Breast epithelium (tissue), 4 donors: ENCODE measurements at regions not wholly inside any gene's neighbourhood (a gene's known extent, or its start where the extent isn't known, plus 50 kb on each side); places are given as distances from the start of the nearest gene placed in this dataset.

Source experiments
- DNase-seq, 2 donors: peaks; one replicate each; pipeline ENCODE4 v3.0.0-alpha.2; 2019; ENCODE audit warnings: low spot score in 2 of 2
- H3K27ac ChIP-seq, 2 donors: fragments of 200-600 bp; sonication (generic) in 1 of 2; one replicate each; pipeline ENCODE4 v1.5.1; 2016 to 2019; ENCODE audit warnings: mild to moderate bottlenecking in 1 of 2
- H3K27me3 ChIP-seq, 2 donors: fragments of 200-600 bp; sonication (generic) in 1 of 2; one replicate each; pipeline versions ENCODE4 v1.5.1 to v1.6.0; 2017 to 2019; ENCODE audit warnings: control low read depth in 1 of 2, mild to moderate bottlenecking in 1 of 2
- H3K36me3 ChIP-seq: fragments of 200-600 bp; one replicate; pipeline ENCODE4 v1.5.1; 2019
- H3K4me1 ChIP-seq, 2 donors: fragments of 200-600 bp; sonication (generic); one replicate each; pipeline ENCODE4 v1.5.1; 2016 to 2019; ENCODE audit warnings: control low read depth in 1 of 2
- H3K4me3 ChIP-seq, 3 donors: fragments of 200-600 bp; sonication (generic); 1 replicate in 2 of 3; 2 replicates in 1 of 3; pipeline ENCODE4 v1.5.1; 2016 to 2019; ENCODE audit warnings: mild to moderate bottlenecking in 3 of 3, moderate library complexity in 2 of 3
- H3K9me3 ChIP-seq, 2 donors: fragments of 200-600 bp; sonication (generic) in 1 of 2; one replicate each; pipeline ENCODE4 v1.5.1; 2016 to 2019; ENCODE audit warnings: control low read depth in 1 of 2
- POLR2A ChIP-seq: fragments of 450-650 bp; IDR thresholded peaks from one replicate; pipeline ENCODE4 v1.6.1; 2016; ENCODE audit warnings: antibody characterized with exemption, mild to moderate bottlenecking, moderate library complexity
- POLR2AphosphoS5 ChIP-seq, 3 donors: sonication (generic); formaldehyde crosslinking; IDR thresholded peaks; one replicate each; pipeline ENCODE4 v1.6.1; 2017; ENCODE audit warnings: antibody characterized with exemption in 3 of 3
- intact Hi-C: fragments of 100-400 bp; cut with DNase I; formaldehyde crosslinking; loops from one replicate; pipeline ENCODE4 v1.15.1; 2023; ENCODE audit warnings: low total_unique reads
- TF ChIP-seq, protein P1 (sequence below), 3 donors: fragments of 450-650 bp; IDR thresholded peaks; one replicate each; pipeline ENCODE4 v1.5.1; 2016 to 2017; ENCODE audit warnings: antibody characterized with exemption in 3 of 3, mild to moderate bottlenecking in 3 of 3, moderate library complexity in 3 of 3

DNA sequence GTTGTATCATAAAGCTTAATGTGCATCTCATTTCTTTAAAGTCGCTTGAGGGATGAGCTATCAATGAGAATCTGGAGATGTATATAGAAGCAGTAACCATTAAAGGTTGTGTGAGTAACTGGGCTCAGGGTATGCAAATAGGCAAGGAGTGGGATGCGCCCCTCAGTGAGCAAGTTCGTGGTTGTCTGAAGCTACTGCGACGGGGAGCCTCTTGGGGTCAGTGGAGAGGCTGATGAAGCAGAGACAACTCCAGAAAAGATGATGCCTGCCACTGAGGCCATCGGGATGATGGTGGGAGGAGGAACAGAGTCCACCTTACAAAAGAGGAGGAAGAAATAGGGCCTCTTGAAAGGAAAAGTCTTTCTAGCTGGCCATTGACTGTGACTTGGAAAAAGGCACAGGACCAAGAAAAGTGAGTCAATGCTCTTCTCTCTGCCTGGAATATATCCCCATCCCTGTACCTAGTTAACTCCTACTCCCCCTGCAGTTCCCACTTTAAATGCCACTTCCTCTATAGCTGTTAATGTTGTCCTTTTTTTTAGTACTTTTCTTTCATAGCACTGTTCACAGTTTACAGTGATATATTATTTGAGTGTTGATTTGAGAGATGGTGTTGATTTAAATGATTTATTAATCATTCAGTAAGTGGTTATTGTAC is 51.4 kb upstream of the LSM6 start:
- Histone ChIP-seq H3K27ac (no peak overlapping the region), H3K36me3 (no peaks in the 10 kb centered on the region), H3K4me3 (no peak overlapping the region), H3K4me1 (no peaks in the 10 kb centered on the region), H3K9me3 (peaks cover 0 to 9% of the 10 kb centered on the region in 2 donors), H3K27me3 (no peaks in the 10 kb centered on the region)
- TF ChIP-seq POLR2AphosphoS5 (IDR thresholded peaks at IDR 0.05) (no peak), POLR2A (no peak)
- TF ChIP-seq, protein P1, sequence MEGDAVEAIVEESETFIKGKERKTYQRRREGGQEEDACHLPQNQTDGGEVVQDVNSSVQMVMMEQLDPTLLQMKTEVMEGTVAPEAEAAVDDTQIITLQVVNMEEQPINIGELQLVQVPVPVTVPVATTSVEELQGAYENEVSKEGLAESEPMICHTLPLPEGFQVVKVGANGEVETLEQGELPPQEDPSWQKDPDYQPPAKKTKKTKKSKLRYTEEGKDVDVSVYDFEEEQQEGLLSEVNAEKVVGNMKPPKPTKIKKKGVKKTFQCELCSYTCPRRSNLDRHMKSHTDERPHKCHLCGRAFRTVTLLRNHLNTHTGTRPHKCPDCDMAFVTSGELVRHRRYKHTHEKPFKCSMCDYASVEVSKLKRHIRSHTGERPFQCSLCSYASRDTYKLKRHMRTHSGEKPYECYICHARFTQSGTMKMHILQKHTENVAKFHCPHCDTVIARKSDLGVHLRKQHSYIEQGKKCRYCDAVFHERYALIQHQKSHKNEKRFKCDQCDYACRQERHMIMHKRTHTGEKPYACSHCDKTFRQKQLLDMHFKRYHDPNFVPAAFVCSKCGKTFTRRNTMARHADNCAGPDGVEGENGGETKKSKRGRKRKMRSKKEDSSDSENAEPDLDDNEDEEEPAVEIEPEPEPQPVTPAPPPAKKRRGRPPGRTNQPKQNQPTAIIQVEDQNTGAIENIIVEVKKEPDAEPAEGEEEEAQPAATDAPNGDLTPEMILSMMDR (IDR thresholded peaks at IDR 0.05), result no peak
- intact Hi-C loops, result no loop called here
- no peak for DNase-seq

DNA sequence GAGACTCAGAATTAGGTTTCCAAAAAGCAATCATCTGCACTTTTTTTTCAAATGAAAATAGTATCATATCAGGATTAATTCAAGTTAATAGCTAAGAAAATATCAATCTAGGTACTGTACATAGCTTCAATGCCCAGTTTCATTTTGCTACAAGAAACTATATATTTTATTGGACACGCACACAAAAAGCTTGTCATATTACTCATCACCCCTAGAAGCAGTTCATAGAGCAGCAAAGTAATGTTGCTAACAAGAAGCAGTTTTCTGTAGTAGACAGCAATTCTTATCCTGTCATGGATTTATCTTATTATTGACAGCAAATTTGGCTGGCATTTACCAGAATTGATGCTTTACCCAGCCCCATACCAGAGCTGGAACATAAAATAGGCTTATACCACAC is 52.3 kb upstream of the LSM6 start:
- H3K4me1 ChIP-seq, result no peaks in the 10 kb centered on the region
- H3K27ac ChIP-seq, result no peak overlapping the region
- intact Hi-C loops, result no loop called here
- H3K9me3 ChIP-seq, result peaks cover 0 to 9% of the 10 kb centered on the region in 2 donors
- no peak overlapping the region for H3K4me3 ChIP-seq
- H3K27me3 ChIP-seq, result no peaks in the 10 kb centered on the region
- TF ChIP-seq POLR2AphosphoS5 (IDR thresholded peaks at IDR 0.05) (no peak), POLR2A (no peak)
- TF ChIP-seq, protein P1 (IDR thresholded peaks at IDR 0.05), result no peak
- DNase-seq, result no peak
- no peaks in the 10 kb centered on the region for H3K36me3 ChIP-seq

DNA sequence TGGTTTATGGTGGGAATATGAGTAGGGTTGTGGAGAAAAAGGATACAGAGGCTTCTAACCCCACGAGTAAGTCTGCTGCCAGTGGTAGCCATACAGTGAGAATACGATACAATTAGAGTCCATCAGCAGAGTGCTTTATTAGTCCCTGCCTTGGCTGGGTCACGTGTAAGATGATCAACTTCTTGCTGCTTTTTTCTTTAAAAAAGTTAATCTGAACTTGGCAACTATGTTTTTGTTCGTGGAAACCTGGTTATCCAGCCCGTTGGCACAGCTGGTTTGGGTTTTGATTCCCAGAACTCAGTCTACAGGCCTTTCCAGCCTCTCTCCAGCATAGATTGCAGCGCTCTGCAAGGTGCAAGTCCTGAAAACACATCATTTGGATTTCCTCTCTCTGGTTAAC is 53.1 kb upstream of the LSM6 start:
- H3K9me3 ChIP-seq, result peaks cover 0 to 9% of the 10 kb centered on the region in 2 donors
- TF ChIP-seq POLR2AphosphoS5 (IDR thresholded peaks at IDR 0.05), result no peak
- TF ChIP-seq POLR2A, result no peak
- TF ChIP-seq, protein P1 (IDR thresholded peaks at IDR 0.05), result no peak
- H3K4me3 ChIP-seq, result no peak overlapping the region
- no peak overlapping the region for H3K27ac ChIP-seq
- intact Hi-C loops, result no loop called here
- no peak for DNase-seq
- H3K27me3 ChIP-seq, result no peaks in the 10 kb centered on the region
- H3K36me3 ChIP-seq, result no peaks in the 10 kb centered on the region
- no peaks in the 10 kb centered on the region for H3K4me1 ChIP-seq

DNA sequence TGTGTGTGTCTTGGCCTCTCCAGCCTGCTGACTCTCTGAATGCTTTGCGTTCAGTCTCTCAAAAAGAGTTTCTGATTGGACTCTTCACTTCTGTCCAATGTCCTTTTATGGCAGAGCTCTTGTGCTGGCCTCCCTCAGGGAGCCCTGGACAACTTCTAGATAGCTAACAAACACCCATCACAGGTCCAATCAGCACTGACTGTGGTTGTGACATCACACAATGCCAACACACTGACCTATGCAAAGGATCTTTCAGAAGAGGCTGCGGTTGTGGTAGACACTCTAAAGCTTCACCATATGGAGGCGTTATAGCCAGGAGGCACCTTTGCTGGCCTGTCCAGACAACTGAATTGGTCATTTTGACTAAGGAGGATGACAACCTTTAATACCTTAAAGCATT is 53.8 kb upstream of the LSM6 start:
- Histone ChIP-seq H3K27ac (no peak overlapping the region), H3K9me3 (peaks cover 0 to 9% of the 10 kb centered on the region in 2 donors), H3K27me3 (no peaks in the 10 kb centered on the region), H3K36me3 (no peaks in the 10 kb centered on the region), H3K4me3 (no peak overlapping the region), H3K4me1 (no peaks in the 10 kb centered on the region)
- DNase-seq, result no peak
- TF ChIP-seq, protein P1 (IDR thresholded peaks at IDR 0.05), result no peak
- TF ChIP-seq POLR2AphosphoS5 (IDR thresholded peaks at IDR 0.05) (no peak), POLR2A (no peak)
- intact Hi-C loops, result no loop called here

DNA sequence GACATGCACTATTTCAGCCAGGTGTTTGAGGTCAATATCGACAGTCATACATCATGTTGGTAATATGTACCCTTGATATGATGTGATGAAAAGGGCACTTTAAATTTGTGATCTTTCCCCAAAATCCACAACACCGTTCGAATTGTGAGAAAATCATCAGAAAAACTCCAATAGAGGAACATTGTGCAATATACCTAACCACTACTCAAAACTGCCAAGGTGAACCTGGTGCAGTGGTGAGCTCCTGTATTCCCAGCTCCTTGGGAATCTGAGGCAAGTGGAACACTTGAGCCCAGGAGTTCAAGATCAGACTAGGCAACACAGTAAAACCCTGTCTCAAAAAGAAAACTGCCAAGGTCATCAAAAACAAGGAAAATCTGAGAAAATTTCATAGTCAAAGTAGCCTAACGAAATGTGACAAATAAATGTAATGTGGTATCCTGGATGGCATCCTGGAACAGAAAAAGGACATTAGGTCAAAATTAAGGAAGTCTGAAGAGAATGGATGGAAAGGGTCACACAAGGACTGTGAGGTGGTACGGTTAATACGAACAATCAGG is 55.6 kb upstream of the LSM6 start:
- no peaks in the 10 kb centered on the region for H3K27me3 ChIP-seq
- H3K36me3 ChIP-seq, result no peaks in the 10 kb centered on the region
- H3K9me3 ChIP-seq, result no peaks in the 10 kb centered on the region
- no peak for DNase-seq
- intact Hi-C loops, result no loop called here
- H3K4me1 ChIP-seq, result no peaks in the 10 kb centered on the region
- H3K27ac ChIP-seq, result no peak overlapping the region
- H3K4me3 ChIP-seq, result no peak overlapping the region
- TF ChIP-seq POLR2A (no peak), POLR2AphosphoS5 (IDR thresholded peaks at IDR 0.05) (no peak)
- TF ChIP-seq, protein P1 (IDR thresholded peaks at IDR 0.05), result no peak
